EH (cell line): ENCODE measurements at regions not wholly inside any gene's neighbourhood (a gene's known extent, or its start where the extent isn't known, plus 50 kb on each side); places are given as distances from the start of the nearest gene placed in this dataset.

Experiments
- DNase-seq: peaks from one replicate; pipeline ENCODE4 v3.0.0-alpha.2; 2015; ENCODE audit warnings: low read depth

DNA sequence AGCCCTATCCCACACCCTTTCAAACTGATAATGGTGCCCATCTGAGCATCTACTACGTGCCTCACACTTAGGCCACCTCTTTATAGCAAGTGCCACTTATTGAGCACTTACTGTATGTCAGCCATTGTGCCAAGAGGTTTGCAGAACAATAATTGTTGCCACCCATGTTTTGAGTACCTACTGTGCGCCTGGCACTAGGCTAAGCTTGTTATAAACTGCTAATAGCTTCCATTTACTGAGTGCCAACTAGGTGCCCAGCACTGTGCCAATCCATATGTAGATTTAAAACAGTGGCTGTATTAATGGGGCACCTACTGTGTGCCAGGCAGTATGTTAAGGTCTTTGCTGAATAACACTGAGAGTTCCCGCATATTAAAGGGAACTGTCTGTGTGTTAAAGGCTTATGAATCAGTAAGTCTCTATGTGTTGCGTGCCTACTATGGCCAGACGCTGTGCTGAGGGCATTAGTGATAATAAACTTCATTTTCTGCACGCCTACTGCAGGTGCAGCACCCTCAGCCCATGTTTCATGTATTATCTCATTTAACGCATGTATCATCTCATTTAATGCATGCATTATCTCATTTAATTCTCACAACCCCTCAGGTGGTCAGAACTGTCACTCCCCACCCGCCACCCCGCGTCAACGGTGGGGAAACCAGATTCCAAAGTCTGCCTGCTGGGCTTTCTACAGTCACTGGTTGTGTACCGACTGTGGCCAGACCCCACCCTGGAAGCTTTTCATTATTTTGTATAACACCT lies 105.0 kb downstream of the PTPRS start:
- DNase-seq, result no peak

DNA sequence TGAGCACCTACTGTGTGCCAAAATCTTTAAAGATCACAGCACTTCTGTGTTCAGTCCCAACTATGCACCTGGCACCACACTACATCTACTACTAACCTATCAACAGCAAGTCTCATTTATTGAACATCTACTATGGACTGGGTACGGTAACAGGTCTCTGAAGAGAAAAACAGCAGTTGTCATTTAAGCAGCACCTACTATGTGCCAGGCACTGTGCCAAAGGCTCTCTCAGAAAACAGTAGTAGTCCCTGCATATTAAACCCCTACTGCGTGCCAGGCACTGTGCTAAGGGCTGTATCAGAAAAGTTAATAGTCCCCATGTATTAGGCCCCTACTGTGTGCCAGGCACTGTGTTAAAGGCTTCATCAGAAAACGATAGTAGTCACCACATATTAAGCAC lies 106.2 kb downstream of the PTPRS start:
- no peak for DNase-seq

DNA sequence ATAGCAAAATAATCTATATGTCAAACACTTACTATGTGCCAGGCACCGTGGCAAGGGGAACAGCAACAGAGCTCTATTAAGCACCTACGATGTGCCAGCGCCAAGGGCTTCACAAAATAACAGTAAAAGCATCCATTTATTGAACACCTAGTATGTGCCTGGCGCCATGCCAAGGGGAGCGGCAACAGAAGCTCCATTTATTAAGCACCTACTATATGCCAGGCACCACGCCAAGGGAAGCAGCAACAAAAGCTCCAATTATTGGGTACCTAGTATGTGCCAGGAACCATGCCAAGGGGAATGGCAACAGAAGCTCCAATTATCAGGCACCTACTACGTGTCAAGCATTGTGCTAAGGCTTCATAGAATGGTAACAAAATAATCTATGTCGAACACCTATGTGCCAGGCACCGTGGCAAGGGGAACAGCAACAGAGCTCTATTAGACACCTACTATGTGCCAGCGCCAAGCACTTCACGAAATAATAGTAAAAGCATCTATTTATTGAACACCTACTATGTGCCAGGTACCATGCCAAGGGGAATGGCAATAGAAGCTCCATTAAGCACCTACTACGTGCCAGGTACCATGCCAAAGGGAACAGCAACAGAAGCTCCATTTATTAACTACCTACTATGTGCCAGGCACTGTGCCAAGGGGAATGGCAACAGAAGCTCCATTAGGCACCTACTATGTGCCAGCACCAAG lies 107.7 kb downstream of the PTPRS start:
- DNase-seq, result peak; percentile 4

DNA sequence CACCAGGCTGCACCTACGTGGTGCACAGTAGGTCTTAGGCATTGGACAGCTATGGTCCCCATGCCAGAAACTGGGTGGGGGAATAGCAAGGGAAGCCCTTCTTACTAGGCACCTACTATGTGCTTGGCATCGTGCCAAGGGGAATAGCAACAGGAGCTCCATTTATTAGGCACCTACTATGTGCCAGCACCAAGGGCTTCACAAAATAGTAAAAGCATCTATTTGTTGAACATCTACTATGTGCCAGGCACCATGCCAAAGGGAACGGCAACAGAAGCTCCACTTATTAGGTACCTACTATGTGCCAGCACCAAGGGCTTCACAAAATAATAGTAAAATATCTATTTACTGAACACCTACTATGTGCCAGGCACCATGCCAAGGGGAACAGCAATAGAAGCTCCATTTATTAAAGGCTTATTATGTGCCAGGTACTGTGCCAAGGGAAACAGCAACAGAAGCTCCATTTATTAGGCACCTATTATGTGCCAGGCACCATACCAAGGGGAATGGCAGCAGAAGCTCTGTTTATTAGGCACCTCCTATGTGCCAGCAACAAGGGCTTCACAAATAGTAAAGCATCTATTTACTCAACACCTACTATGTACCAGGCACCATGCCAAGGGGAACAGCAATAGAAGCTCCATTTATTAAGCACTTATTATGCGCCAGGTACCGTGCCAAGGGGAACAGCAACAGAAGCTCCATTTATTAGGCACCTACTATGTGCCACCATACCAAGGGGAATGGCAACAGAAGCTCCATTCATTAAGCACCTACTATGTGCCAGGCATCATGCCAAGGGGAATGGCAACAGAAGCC lies 108.5 kb downstream of the PTPRS start:
- DNase-seq, result peak; percentile 4

DNA sequence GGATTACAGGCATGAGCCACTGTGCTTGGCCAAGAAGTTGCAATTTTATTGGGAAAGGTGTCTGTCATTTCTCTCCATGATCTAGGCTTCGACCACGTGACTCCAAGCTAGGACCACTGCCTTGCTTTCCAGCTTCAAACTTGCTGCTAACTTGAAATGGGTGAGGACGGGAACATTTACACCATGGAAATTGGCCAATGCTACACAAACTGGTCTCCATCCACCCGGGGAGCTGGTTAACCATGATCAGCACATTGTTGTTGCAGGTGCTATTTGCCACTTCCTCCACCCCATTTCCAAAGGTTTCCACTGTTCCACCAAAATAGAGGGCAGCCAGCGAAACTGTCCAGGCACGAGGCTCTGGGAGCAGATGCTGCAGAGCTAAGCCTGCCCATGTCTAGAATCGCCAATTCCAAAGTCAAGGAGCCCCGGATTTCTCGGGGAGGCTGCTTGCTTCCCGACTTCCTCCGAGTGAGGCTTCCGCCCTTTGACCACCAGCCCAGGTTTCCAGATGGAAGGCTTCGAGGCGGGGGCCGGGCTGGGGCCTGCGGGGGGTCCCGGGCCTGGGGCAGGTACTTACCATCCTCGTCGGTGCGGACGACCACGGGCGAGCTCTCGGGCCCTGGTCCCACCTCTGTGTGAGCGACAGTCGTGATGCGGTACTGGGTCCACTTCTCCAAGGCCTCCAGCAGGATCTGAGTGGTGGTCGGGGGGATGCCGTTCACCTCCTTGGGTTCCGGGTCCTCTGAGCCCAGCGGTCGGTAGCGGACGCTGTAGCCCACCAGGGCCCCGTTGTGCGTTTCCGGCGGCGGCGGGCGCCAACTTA lies 109.7 kb downstream of the PTPRS start:
- no peak for DNase-seq

DNA sequence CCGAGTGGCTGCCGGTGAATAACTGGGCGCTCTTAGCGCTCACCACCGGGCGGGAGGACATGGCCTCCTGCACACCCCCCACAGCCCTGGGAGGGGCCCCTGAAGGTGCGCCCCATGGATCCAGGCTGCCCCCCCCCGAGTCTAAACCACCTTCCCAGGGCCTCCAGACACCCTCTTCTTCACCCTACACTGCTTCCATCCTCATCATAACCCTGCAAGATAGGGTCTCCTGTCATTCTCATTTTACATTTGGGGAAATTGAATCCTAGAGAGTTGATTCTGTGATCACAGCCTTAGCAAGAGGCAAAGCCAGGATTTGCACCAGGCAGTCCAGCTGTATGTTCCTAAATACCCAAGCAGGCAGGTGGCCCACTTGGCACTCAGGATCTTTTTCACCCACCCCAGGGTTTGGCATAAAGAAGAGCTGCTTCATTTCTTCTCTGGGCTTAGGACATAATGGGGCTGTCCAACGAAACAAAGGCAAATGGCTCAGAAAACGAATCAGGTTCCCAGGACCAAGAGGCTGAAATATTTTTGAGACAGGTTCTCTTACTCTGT lies 110.8 kb downstream of the PTPRS start:
- no peak for DNase-seq

DNA sequence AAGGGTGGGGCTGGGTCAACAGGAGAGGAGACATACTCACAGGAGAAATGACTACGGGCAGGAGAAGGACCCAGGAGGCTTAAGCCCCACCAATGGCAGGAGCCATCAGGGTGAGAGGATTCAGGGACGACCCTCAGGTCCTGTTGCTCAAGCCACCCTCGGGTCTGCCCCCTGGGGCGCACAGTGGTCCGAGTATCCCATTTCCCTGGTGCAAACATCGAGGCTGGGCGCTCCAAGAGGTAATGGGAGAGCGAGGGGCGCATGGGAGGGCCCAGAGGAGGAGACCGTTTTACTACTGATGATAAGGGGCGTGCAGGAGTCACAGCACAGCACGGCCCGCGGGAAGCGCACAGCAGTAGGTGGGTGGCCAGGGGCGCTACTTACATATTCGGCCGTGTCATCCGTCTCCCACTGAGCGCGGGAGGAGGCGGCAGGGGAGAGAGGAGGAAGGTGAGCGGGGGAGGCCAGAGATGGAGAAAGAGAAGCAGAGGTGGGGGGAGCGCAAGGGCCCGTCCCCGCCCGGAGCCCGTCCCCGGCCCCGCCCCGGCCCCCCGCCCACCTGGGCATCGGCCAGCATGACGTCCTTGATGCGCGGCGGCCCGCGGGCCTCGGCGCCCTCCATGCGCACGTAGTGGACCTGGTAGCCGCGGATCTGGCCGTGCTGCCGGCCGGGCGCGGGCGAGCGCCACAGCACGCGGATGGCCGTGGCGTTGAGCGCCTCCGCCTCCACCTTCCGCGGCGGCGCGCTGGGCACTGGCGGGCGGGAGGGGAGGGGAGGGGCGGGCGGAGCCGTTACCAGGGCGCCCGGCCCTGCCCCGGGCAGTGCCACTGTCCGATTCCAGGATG lies 111.5 kb downstream of the PTPRS start:
- no peak for DNase-seq

DNA sequence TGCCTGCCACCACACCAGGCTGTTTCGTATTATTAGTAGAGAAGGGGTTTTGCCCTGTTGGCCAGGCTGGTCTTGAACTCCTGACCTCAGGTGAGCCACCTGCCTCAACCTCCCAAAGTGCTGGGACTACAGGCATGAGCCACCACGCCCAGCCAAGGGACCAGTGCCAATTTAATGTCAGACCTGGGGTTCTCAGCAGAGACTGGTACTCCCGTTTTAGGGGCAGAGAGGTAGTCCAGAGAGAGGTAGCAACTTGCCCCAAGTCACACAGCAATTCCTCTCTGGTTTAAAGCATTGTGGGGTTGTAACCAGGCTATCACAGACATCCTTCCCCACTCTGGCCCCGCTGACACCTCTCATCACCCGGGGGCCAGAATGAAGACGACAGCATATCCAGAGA lies 112.1 kb downstream of the PTPRS start:
- no peak for DNase-seq

DNA sequence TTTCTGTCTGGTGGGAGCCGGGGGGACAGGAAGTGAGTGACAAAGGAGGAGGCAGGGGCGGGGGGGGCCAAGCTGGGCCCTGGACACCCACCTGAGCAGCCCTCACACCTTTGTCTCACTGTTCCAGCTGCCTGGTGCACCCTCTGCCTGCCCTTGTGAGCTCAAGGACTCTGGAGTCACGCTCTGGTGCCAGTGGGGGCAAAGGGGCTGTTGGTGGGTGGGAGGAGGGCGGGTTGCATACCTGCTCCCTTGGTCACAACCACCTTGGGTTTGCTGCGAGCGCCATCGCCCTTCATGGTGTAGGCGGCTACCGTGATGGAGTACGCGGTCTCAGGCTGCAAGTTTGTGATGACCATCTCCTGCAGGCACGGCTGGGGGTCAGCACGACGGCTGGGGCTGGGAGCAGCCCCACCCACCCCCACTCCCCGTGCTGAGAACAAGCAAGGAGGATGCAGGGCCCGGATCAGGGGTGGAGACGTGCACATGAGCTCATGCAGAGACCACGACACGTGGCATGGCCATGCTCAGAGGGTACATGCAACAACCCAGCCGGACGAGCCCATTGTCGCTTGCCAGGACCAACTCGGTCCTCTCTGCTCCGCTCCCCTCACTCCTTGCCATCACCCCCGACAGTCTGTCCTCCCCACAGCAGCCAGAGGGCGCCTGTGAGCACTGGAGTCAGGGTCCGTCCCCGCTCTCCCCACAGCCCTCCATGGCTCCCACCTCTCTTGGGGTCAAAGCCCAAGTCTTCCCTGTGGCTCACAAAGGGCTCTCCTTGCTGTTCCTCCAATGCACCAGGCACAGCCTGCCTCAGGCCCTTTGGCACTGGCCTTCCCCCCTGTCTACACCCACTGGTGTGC lies 114.9 kb downstream of the PTPRS start:
- DNase-seq, result no peak

DNA sequence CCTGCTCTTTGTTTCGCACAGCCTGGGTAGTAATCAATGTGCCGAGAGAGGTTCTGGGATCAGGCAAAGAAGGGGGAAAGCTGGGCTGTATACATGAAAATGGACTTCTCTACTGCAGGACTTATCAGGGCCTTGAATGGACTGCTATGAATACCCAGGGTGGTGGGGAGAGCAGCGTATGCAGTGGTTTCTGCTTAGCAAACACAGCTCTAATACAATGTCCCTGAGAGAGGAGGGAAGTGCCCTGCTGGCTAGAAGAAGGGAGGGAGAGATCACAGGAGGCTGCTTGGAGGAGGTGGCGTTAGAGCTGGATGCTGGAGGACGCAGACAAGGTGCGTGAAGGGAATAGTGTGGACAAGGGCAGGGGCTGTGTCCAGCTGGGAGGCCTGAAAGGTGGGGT lies 116.1 kb downstream of the PTPRS start:
- no peak for DNase-seq

DNA sequence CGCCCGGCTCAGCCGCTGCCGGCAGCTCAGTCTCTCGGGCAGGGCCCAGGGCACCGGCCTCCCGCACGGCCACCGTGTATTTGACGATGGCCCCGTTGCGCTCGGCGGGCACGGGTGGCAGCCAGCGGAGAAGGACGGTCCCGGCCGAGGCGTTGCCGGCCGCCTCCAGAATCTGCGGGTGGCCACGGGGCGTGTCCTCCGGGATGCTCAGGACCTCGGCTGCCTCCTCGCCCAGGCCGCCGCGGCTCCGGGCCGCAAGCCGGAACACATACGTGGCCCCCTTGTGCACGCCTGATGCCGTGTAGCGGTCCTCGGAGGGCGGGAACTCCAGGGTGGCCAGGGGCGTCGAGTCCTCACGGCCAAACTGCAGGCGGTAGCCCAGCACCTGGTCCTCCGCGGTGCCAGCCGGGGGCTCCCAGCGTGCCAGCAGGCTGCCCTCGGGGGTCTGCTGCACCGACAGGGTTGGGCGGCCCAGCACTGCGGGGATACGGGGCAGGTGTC lies 117.7 kb downstream of the PTPRS start:
- no peak for DNase-seq

DNA sequence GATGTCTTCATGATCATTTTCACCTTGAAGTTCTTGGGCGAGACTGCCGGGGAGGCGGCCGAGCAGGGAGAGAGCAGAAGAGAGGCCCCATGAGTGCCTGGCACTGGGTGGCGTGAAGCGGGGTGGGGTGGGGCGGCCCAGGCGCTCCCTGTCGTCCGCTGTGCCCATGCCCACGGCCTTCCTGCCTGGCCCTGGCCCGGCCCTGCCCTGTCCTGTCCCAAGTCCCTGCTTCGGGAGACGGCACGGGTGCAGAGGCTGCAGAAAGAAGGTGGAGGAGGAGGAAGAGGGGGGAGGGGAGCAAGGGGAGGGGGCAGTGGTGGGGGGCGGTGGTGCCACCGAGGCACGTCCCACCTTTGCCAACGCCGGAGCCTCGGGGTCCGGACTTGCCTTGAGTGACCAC lies 118.4 kb downstream of the PTPRS start:
- DNase-seq, result no peak

DNA sequence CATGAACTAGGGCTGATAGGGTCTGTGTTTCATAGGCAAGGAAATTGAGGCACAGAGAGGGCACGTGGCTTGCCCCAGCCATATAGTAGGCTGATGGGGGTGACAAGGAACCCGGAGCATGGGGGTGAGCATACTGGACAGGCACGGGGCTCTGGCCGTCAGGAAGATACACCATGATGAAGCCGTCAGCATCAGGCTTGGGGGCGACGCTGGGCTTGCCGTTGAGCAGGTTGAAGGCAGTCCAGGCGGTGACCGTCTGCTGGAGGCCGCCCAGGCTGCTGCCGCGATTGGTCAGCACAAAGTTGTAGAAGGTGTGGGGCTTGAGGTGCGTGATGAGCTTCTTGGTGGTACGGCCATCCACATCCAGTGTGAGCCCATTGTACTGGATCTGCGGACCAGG lies 119.7 kb downstream of the PTPRS start:
- DNase-seq, result no peak

DNA sequence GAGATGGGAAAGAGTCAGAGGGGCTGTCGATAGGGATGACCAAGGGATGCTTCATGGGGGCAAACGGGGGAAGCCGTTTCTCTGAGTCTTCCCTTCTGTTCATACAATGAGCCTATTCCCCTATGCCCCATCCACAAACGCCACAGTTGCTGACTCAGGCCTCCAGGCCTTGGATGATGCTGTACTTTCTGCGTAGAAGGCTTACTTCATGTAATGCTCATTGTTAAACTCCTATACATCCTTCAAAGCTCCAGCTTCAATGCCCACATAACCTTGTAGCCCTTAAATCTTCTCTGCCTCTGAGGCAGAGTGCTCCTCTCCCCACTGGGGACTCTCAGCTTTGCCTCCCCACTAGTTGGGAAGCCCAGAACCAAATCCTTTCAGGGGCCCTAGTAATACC lies 120.3 kb downstream of the PTPRS start:
- DNase-seq, result no peak

DNA sequence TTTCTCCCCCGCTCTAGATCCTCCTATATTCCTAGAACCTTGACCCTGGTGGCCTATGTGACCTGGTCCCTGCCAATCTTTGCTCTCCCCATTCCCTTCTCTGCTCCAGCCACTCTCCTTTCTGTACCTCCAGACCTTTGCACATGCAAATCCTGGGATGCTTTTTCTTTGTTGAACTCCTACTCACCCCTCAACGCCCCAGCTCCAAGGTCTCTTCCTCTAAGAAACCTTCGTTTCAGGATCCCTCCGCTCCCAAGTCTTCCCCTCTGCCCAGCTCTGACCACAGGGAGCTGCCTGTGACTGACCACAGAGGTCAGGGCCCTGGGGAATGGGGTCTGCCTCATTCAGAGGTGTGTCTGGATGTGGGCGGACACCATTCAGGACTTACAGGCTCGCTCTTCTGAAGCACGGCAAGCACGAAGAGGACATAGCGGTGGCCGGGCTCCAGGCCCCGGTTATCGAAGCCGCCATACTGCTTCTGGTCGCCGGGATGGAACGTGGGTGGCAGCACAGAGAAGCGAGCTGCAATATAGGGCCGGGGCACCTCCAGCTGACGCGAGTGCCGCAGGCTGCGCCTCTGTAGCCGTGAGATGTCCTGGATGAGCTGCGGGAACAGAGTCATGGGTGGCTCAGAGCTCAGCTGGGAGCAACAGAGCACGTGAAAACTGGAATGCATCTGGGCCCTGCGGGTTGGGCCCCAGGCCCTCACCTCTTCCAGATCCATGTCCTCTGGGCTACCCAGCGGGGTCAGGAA lies 120.9 kb downstream of the PTPRS start:
- DNase-seq, result no peak

DNA sequence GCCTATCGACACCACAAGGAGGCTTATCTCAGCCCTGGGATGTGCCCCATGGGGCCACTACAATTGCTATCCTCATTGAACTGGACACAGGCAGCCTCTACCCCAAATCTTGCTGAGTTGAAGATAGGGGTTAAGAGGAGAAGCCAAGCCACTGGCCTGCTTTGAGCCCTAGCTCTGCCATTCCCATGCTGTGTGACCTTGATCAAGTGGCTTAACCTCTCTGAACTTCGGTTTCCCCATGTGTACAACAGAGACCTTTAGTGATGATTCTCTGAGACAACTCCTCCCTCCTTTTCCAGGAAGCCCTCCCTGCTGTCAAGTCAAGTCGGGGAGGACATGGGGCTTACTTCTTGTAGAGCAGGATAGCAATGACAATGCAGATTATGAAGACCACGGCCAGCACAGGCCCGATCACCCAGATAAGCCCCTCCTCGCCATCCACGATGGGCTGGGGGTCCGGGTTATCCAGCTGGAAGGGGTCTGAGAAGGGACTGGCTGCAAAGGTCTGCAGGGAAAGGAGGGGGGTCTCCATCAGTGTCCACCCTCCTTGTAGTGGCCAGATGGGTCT lies 121.6 kb downstream of the PTPRS start:
- no peak for DNase-seq

DNA sequence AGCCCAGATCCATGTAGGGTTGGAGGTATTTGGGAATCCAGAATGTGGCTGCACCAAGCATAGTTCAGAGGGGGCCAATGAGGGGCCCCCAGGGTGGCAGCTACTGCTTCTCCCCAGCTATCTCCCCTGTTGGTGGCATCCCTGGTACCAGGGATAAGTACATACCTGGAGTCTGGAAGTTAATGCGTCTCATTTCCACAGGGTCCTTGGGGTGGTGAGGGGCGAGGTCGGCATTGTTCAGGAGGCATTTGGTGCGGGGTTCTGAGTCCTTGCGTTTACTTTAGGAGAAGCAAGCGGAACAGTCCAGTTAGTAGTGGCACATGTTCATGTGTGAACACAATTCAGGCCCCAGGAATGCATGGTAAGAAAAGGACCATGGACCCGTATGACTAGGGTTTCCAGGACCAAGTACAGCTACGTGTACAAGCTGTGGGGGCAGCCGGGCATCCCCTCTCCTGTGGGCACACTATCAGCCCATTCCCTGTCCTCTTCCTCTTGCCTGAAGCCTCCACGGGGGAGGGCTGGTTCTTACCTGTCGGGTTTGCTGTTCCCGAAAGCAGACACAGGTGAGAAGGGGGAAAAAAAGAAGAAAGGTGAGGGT lies 122.3 kb downstream of the PTPRS start:
- DNase-seq, result no peak

DNA sequence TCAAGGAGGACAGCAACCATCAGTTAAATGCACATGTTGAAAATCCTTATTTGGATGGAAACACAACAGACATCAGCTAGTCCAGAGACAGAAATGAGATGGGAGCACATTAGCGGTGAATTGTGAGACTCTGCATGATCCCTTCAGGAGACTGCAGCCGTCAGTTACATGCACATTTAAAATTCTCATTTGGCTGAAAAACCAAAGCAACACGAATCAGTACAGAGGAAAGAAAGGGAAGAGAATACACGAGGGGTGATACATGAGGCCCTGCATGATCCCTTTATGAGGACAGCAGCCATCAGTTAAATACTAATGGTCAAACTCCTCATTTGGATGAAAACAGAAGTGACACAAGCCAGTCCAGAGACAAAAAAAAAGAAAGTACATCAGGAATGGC lies 123.4 kb downstream of the PTPRS start:
- no peak for DNase-seq
